ENCODE measurements at regions not wholly inside any gene's neighbourhood (a gene's known extent, or its start where the extent isn't known, plus 50 kb on each side); places are given as distances from the start of the nearest gene placed in this dataset.
A peak's percentile ranks its signal among the peaks of the same experiment; 100 is the strongest.

- H3K4me2 ChIP-seq (ENCODE audit: insufficient read depth in 1 of 2, low read depth in 2 of 2, low read length in 2 of 2), result no peak overlapping the region
- no peak overlapping the region for H2BK12ac ChIP-seq (ENCODE audit: low read depth, low read length)
- H3K18ac ChIP-seq (ENCODE audit: extremely low read depth, low read length), result no peak overlapping the region
- H2BK120ac ChIP-seq (replicated peaks; ENCODE audit: low read depth, low read length), result no peak overlapping the region
- peaks cover 0 to 5% of the 10 kb centered on the region in 2 experiments; a peak in 2 of 4 replicates for H3K9me3 ChIP-seq (ENCODE audit: insufficient read depth in 2 of 2, low read depth in 1 of 2, low read length in 1 of 2)
- no peak overlapping the region for H3K23ac ChIP-seq (ENCODE audit: insufficient read length)
- no peak overlapping the region for H4K91ac ChIP-seq (replicated peaks; ENCODE audit: insufficient read length, low read length)
- no peak overlapping the region for H3K4ac ChIP-seq (replicated peaks; ENCODE audit: insufficient read length, low read depth, low read length)
- no peak overlapping the region for H2BK5ac ChIP-seq (ENCODE audit: low read depth, low read length)
- DNase-seq (ENCODE audit: low read depth in 1 of 2, low spot score in 2 of 2), result no peak
- no peaks in the 10 kb centered on the region for H3K27me3 ChIP-seq (replicated peaks in 1 of 4; ENCODE audit: control insufficient read depth in 3 of 4, extremely low read depth in 1 of 4, insufficient read depth in 3 of 4, low read length in 3 of 4)
- H3K4me3 ChIP-seq (ENCODE audit: extremely low read depth in 1 of 4, insufficient read depth in 2 of 4, low read depth in 3 of 4, low read length in 4 of 4), result no peak overlapping the region
- 0 out of 2 replicates have a peak overlapping the region, but pooled peaks have one; percentile 86 for H2AFZ ChIP-seq (ENCODE audit: low read length)
- no peak overlapping the region for H2AK5ac ChIP-seq (ENCODE audit: low read depth, low read length)
- FAIRE-seq, result no peak
- H4K8ac ChIP-seq (ENCODE audit: extremely low read depth, insufficient read depth, low read length), result no peak overlapping the region
- H3K79me2 ChIP-seq (ENCODE audit: control insufficient read depth in 1 of 2, insufficient read depth in 2 of 2, low read length in 2 of 2), result no peaks in the 10 kb centered on the region
- WGBS, 2 experiments (ENCODE audit: extremely low coverage in 1 of 2, insufficient coverage in 1 of 2, insufficient read length in 1 of 2, insufficient replicate concordance in 2 of 2, low coverage in 1 of 2, low lambda C conversion rate in 2 of 2, missing lambda C conversion rate in 1 of 2), result 87% methylated on average over 6 of the region's 6 CpGs; no CpG with 5 or more reads in 1 of the 2 experiments
- no peaks in the 10 kb centered on the region for H4K20me1 ChIP-seq (replicated peaks in 1 of 2; ENCODE audit: control insufficient read depth in 1 of 2, insufficient read depth in 2 of 2, low read length in 2 of 2)
- H3K23me2 ChIP-seq (ENCODE audit: low read depth, low read length), result no peaks in the 10 kb centered on the region
- H3K4me1 ChIP-seq (replicated peaks in 1 of 4; ENCODE audit: control insufficient read depth in 3 of 4, insufficient read depth in 4 of 4, low read length in 3 of 4), result 0 out of 7 replicates have a peak, but pooled peaks cover 0 to 3% (median 0%) of the 10 kb centered on the region in 4 experiments
- no peak overlapping the region for H2BK15ac ChIP-seq (ENCODE audit: low read length)
- H4K5ac ChIP-seq (ENCODE audit: insufficient read length, low read depth, low read length), result no peak overlapping the region
- CTCF ChIA-PET (ENCODE audit: partially characterized antibody), result interaction anchor here (1.0 to 2.0 kb wide), 11 partner anchors 8 to 542 kb away, joined by 3 to 11 read pairs (median 4); partner anchors contain the start of gene ATP5F1E
- no peak overlapping the region for H2BK20ac ChIP-seq (ENCODE audit: low read length)
- no peak overlapping the region for H3K9ac ChIP-seq (replicated peaks in 1 of 4; ENCODE audit: extremely low read depth in 1 of 4, low read depth in 3 of 4, low read length in 3 of 4)
- H3K14ac ChIP-seq (ENCODE audit: insufficient read length), result no peak overlapping the region
- H3K27ac ChIP-seq (ENCODE audit: low read depth, low read length), result no peak overlapping the region
- H3K56ac ChIP-seq (replicated peaks; ENCODE audit: insufficient read length, low read depth, low read length), result no peak overlapping the region
- POLR2A ChIA-PET (ENCODE audit: partially characterized antibody), result interaction anchor here (1.4 to 2.1 kb wide), 2 partner anchors 380 to 429 kb away, joined by 4 to 6 read pairs; partner anchors contain the start of gene ATP5F1E
- no peaks in the 10 kb centered on the region for H3K36me3 ChIP-seq (ENCODE audit: control insufficient read depth in 2 of 4, insufficient read depth in 4 of 4, low read length in 3 of 4)
- no peaks in the 10 kb centered on the region for H3K79me1 ChIP-seq (ENCODE audit: low read depth, low read length)
- no peak for TF ChIP-seq GTF2F1 (IDR thresholded peaks at IDR 0.05; ENCODE audit: borderline replicate concordance, low read depth, low read length)
- no peak for TF ChIP-seq SRF (IDR thresholded peaks at IDR 0.05; ENCODE audit: low read depth, low read length)
- no peak for TF ChIP-seq TBP (IDR thresholded peaks at IDR 0.05; ENCODE audit: low read depth, low read length)
- TF ChIP-seq POU5F1 (IDR thresholded peaks at IDR 0.05; ENCODE audit: low read depth, low read length), result no peak
- TF ChIP-seq POLR2AphosphoS5 (IDR thresholded peaks at IDR 0.05; ENCODE audit: low read depth, low read length), result no peak
- no peak for TF ChIP-seq ASH2L (IDR thresholded peaks at IDR 0.05; ENCODE audit: low read length)
- TF ChIP-seq JUND (IDR thresholded peaks at IDR 0.05; ENCODE audit: low read length), result no peak
- no peak for TF ChIP-seq NRF1 (IDR thresholded peaks at IDR 0.05; ENCODE audit: low read depth, low read length)
- no peak for TF ChIP-seq CTCF (IDR thresholded peaks at IDR 0.05; ENCODE audit: control extremely low read depth in 1 of 3, insufficient read depth in 1 of 3, low read depth in 1 of 3, low read length in 3 of 3)
- no peak for TF ChIP-seq ATF3 (IDR thresholded peaks at IDR 0.05; ENCODE audit: insufficient read depth, low read depth, low read length)
- no peak for TF ChIP-seq YY1 (IDR thresholded peaks at IDR 0.05; ENCODE audit: low read depth, low read length)
These were observed 111.8 kb downstream of the EDN3 start for GRCh38 chr20:59412181-59412580.
